Aorta (tissue), 5 donors: ENCODE measurements at regions not wholly inside any gene's neighbourhood (a gene's known extent, or its start where the extent isn't known, plus 50 kb on each side); places are given as distances from the start of the nearest gene placed in this dataset.

ENCODE experiments used
- ATAC-seq: fragments of 200-7000 bp; cut with Tn5 transposase; one replicate; pipeline ENCODE4 v1.9.1; 2022; ENCODE audit warnings: moderate library complexity; ENCODE audit not compliant: low FRiP score
- DNase-seq, 2 donors: peaks; one replicate each; pipeline ENCODE4 v3.0.0-alpha.2; 2020
- H3K27ac ChIP-seq, 2 donors: one replicate each; pipeline ENCODE4 v1.5.1; 2013; ENCODE audit warnings: low read length in 2 of 2, mild to moderate bottlenecking in 2 of 2, moderate library complexity in 2 of 2, control low read depth in 1 of 2, inconsistent platforms in 1 of 2, low read depth in 1 of 2
- H3K27me3 ChIP-seq, 2 donors: one replicate each; pipeline ENCODE4 v1.6.1; 2013; ENCODE audit warnings: control low read depth in 1 of 2, low read length in 1 of 2, mild to moderate bottlenecking in 1 of 2, moderate library complexity in 1 of 2; ENCODE audit not compliant: insufficient read depth in 2 of 2, control insufficient read depth in 1 of 2
- H3K36me3 ChIP-seq, 2 donors: one replicate each; pipeline ENCODE4 v1.6.1; 2013; ENCODE audit warnings: control low read depth in 1 of 2, low read length in 1 of 2, mild to moderate bottlenecking in 1 of 2; ENCODE audit not compliant: insufficient read depth in 2 of 2, control insufficient read depth in 1 of 2
- H3K4me1 ChIP-seq, 2 donors: one replicate each; pipeline ENCODE4 v1.6.1; 2013; ENCODE audit warnings: low read length in 2 of 2, control low read depth in 1 of 2, mild to moderate bottlenecking in 1 of 2, moderate library complexity in 1 of 2; ENCODE audit not compliant: insufficient read depth in 2 of 2, control insufficient read depth in 1 of 2
- H3K4me3 ChIP-seq, 2 donors: one replicate each; pipeline ENCODE4 v1.5.1; 2013; ENCODE audit warnings: low read length in 2 of 2, control low read depth in 1 of 2, mild to moderate bottlenecking in 1 of 2
- H3K9me3 ChIP-seq: one replicate; pipeline ENCODE4 v1.6.1; 2013; ENCODE audit warnings: mild to moderate bottlenecking, low read length; ENCODE audit not compliant: control insufficient read depth
- WGBS, 2 donors: extraction: QIAGEN DNeasy Blood & Tissue Kit; methylation state at CpG; one replicate each; pipeline ENCODE4 v1.1.7; 2013; 5-methylcytosine and 5-hydroxymethylcytosine counted together
- intact Hi-C, 2 donors: fragments of 100-400 bp; cut with DNase I; formaldehyde crosslinking; loops; one replicate each; pipeline versions ENCODE4 v1.14.2 to v1.15.0; 2022
- donor health status: healthy with polysubstance abuse.
- donor health status: Bipolar disorder and iron deficiency.
- donor health status: DM: no; HTN: no; CAD: no.
- donor health status: DM: no; HTN: no; CAD: no.
- donor health status: DM: yes; HTN: yes; CAD: no.

GRCh38 chr7:95646350-95646749 lies 50.0 kb upstream of the PDK4 start:
- Histone ChIP-seq H3K27me3 (peaks cover 0 to 1% of the 10 kb centered on the region in 2 donors), H3K4me1 (no peaks in the 10 kb centered on the region), H3K27ac (no peak overlapping the region), H3K36me3 (no peaks in the 10 kb centered on the region), H3K4me3 (no peak overlapping the region), H3K9me3 (no peaks in the 10 kb centered on the region)
- no peak for DNase-seq
- no peak for ATAC-seq
- 39 to 63% methylated on average over 1 of the region's 1 CpG for WGBS, 2 donors
- intact Hi-C loops, result no loop called here
